SU-DHL-6 (cell line): ENCODE measurements at regions not wholly inside any gene's neighbourhood (a gene's known extent, or its start where the extent isn't known, plus 50 kb on each side); places are given as distances from the start of the nearest gene placed in this dataset.

Experiments used
- H2AFZ ChIP-seq: fragments of 200-600 bp; sonication (generic); 2 replicates; pipeline ENCODE4 v1.6.1; 2014; ENCODE audit warnings: low read depth, mild to moderate bottlenecking, moderate library complexity, mixed read lengths, antibody characterized with exemption, low read length; ENCODE audit not compliant: severe bottlenecking
- H3F3A ChIP-seq: fragments of 200-600 bp; shearing (Covaris generic); 2 replicates; pipeline ENCODE4 v1.6.0; 2016; ENCODE audit warnings: antibody characterized with exemption, mild to moderate bottlenecking; ENCODE audit not compliant: insufficient read depth
- H3K27ac ChIP-seq: fragments of 200-600 bp; sonication (generic); 2 replicates; pipeline ENCODE4 v1.5.1; 2016; ENCODE audit warnings: low read depth, mild to moderate bottlenecking, low read length, moderate library complexity, mixed read lengths
- H3K27me3 ChIP-seq: fragments of 200-600 bp; sonication (generic), shearing (Covaris generic); 2 replicates; pipeline ENCODE4 v1.6.0; 2014; ENCODE audit warnings: mild to moderate bottlenecking, low read length
- H3K36me3 ChIP-seq: fragments of 200-600 bp; sonication (generic); 2 replicates; pipeline ENCODE4 v1.6.1; 2014; ENCODE audit warnings: mild to moderate bottlenecking, low read length, mixed read lengths
- H3K4me2 ChIP-seq: fragments of 300-600, 200-600 bp; shearing (Covaris generic), sonication (generic); 2 replicates; pipeline ENCODE4 v1.6.0; 2014; ENCODE audit warnings: low read length, low read depth, mild to moderate bottlenecking; ENCODE audit not compliant: poor library complexity, severe bottlenecking
- H3K4me3 ChIP-seq: fragments of 200-600 bp; sonication (generic); 2 replicates; pipeline ENCODE4 v1.5.1; 2014; ENCODE audit warnings: antibody characterized with exemption, low read length, mild to moderate bottlenecking, mixed read lengths; ENCODE audit not compliant: insufficient read depth, poor library complexity, severe bottlenecking
- H3K79me2 ChIP-seq: fragments of 200-600 bp; sonication (generic); 2 replicates; pipeline ENCODE4 v1.6.1; 2014; ENCODE audit warnings: mild to moderate bottlenecking, low read length, moderate library complexity; ENCODE audit not compliant: insufficient read depth
- H3K9ac ChIP-seq: fragments of 200-600 bp; sonication (generic); 2 replicates; pipeline ENCODE4 v1.7.0; 2014; ENCODE audit warnings: mild to moderate bottlenecking, low read length
- H3K9me2 ChIP-seq: fragments of 200-600 bp; sonication (generic); replicated peaks from 2 replicates; pipeline ENCODE4 v1.6.1; 2014; ENCODE audit warnings: low read length; ENCODE audit not compliant: insufficient read depth
- H3K9me3 ChIP-seq: fragments of 200-600 bp; sonication (generic); 2 replicates; pipeline ENCODE4 v1.6.1; 2014; ENCODE audit warnings: low read length, mixed read lengths; ENCODE audit not compliant: insufficient read depth
- H4K20me1 ChIP-seq: fragments of 200-600 bp; sonication (generic); 2 replicates; pipeline ENCODE4 v1.6.1; 2014; ENCODE audit warnings: low read depth, mild to moderate bottlenecking, antibody characterized with exemption, low read length, moderate library complexity, mixed read lengths
- CTCF ChIP-seq: fragments of 200-600 bp; sonication (generic); IDR thresholded peaks from one replicate; pipeline ENCODE4 v1.5.1; 2017; ENCODE audit warnings: antibody characterized with exemption, mild to moderate bottlenecking, low read length, moderate library complexity; ENCODE audit not compliant: insufficient read depth, poor library complexity, severe bottlenecking
- EZH2phosphoT487 ChIP-seq: fragments of 200-600 bp; sonication (generic), shearing (Covaris generic); conservative IDR thresholded peaks from 2 replicates; pipeline ENCODE4 v1.6.1; 2018; ENCODE audit warnings: mild to moderate bottlenecking, antibody characterized with exemption, low read length, moderate library complexity, mixed read lengths

- no peak overlapping the region for H3K9ac ChIP-seq
- no peaks in the 10 kb centered on the region for H3K9me2 ChIP-seq
- H3F3A ChIP-seq, result no peaks in the 10 kb centered on the region
- no peaks in the 10 kb centered on the region for H4K20me1 ChIP-seq
- H3K4me3 ChIP-seq, result no peak overlapping the region
- no peak overlapping the region for H2AFZ ChIP-seq
- H3K27ac ChIP-seq, result no peak overlapping the region
- H3K9me3 ChIP-seq, result no peaks in the 10 kb centered on the region
- no peaks in the 10 kb centered on the region for H3K27me3 ChIP-seq
- no peak for TF ChIP-seq EZH2phosphoT487
- TF ChIP-seq CTCF, result no peak
- H3K4me2 ChIP-seq, result no peak overlapping the region
- no peaks in the 10 kb centered on the region for H3K79me2 ChIP-seq
- no peaks in the 10 kb centered on the region for H3K36me3 ChIP-seq
Observed at GRCh38 chr2:224174990-224175389, 135.9 kb upstream of the SERPINE2 start.

- H3K36me3 ChIP-seq, result no peaks in the 10 kb centered on the region
- no peak overlapping the region for H3K9ac ChIP-seq
- H4K20me1 ChIP-seq, result no peaks in the 10 kb centered on the region
- H3K27ac ChIP-seq, result no peak overlapping the region
- H3K4me2 ChIP-seq, result no peak overlapping the region
- TF ChIP-seq CTCF, result no peak
- TF ChIP-seq EZH2phosphoT487, result no peak
- no peaks in the 10 kb centered on the region for H3K9me2 ChIP-seq
- H3K9me3 ChIP-seq, result no peaks in the 10 kb centered on the region
- no peak overlapping the region for H3K4me3 ChIP-seq
- no peaks in the 10 kb centered on the region for H3K27me3 ChIP-seq
- no peaks in the 10 kb centered on the region for H3K79me2 ChIP-seq
- no peak overlapping the region for H2AFZ ChIP-seq
- H3F3A ChIP-seq, result no peaks in the 10 kb centered on the region
Observed at GRCh38 chr2:224174521-224174920, 135.4 kb upstream of the SERPINE2 start.

- Histone ChIP-seq H3K9ac (no peak overlapping the region), H3K9me2 (no peaks in the 10 kb centered on the region), H3K36me3 (no peaks in the 10 kb centered on the region), H3K27ac (no peak overlapping the region), H3K4me3 (no peak overlapping the region), H3K4me2 (no peak overlapping the region), H3K79me2 (no peaks in the 10 kb centered on the region), H2AFZ (no peak overlapping the region), H4K20me1 (no peaks in the 10 kb centered on the region), H3F3A (no peaks in the 10 kb centered on the region), H3K27me3 (no peaks in the 10 kb centered on the region), H3K9me3 (no peaks in the 10 kb centered on the region)
- TF ChIP-seq EZH2phosphoT487 (no peak), CTCF (no peak)
Observed at GRCh38 chr2:224173933-224174332, 134.8 kb upstream of the SERPINE2 start.

- no peak overlapping the region for H3K4me3 ChIP-seq
- H3K9me3 ChIP-seq, result no peaks in the 10 kb centered on the region
- no peak overlapping the region for H3K4me2 ChIP-seq
- H2AFZ ChIP-seq, result no peak overlapping the region
- no peaks in the 10 kb centered on the region for H3K79me2 ChIP-seq
- H3K9me2 ChIP-seq, result no peaks in the 10 kb centered on the region
- no peaks in the 10 kb centered on the region for H3F3A ChIP-seq
- H3K36me3 ChIP-seq, result no peaks in the 10 kb centered on the region
- H3K27me3 ChIP-seq, result no peaks in the 10 kb centered on the region
- H4K20me1 ChIP-seq, result no peaks in the 10 kb centered on the region
- no peak overlapping the region for H3K27ac ChIP-seq
- no peak overlapping the region for H3K9ac ChIP-seq
- TF ChIP-seq EZH2phosphoT487 (no peak), CTCF (no peak)
Observed at GRCh38 chr2:224173210-224173609, 134.1 kb upstream of the SERPINE2 start.
